ENCODE measurements at regions not wholly inside any gene's neighbourhood (a gene's known extent, or its start where the extent isn't known, plus 50 kb on each side); places are given as distances from the start of the nearest gene placed in this dataset.

DNA sequence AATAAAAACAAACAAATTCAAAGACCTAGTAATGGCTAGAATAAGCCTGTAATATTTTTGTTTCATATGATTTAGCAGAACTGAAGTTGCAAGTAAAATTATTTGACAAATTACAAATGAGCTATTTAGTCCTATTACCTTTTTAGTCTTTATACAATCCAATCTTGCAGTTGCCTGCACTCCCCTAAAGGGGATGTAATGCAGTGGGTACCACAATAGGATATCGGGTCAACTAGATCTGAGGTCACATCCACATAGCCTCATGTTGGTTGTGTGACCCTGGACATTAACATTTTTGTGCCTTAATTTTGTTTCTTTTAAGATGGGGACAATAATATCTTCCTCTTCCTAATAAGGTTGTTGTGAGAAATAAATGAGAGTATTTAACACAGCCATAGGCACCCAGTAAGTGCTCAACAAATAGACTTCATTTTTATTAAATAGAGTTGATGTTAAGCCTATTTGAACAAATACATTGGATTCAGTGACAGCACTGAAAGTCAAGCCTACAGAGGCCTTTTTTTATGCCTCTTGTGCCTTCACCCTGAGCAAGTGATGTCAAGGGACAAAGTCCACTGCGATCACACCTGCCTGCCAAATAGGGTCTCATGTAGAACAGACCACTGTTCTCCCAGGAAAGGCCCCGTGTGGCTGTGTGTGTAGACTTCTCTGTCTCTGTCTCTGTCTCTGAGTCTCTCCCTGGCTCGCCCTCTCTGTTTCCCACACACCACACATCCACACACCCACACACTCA, 124.8 kb downstream of the EVX1 start:
- no peak for DNase-seq

DNA sequence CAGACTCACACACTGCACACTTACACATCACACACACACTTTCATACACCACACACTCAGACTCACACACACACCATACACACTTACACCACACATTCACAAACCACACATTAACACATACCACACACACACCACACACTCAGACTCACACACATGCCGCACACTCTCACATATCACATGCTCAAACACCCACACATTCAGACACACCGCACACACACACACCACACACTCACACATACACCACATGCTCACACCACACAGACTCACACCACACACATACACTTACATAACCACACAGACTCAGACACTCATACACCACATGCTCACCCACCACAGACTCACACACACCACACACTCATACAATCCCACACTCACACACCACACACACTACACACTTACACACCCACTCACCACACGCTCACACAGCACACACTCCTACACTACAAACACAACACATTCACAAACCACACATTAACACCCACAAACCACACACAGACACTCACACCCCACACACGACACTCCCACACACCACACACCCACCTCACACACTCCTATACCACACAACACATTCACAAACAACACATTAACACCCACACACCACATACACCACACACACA, 125.4 kb downstream of the EVX1 start:
- DNase-seq: peak in 1 of 5 experiments; percentile 53

DNA sequence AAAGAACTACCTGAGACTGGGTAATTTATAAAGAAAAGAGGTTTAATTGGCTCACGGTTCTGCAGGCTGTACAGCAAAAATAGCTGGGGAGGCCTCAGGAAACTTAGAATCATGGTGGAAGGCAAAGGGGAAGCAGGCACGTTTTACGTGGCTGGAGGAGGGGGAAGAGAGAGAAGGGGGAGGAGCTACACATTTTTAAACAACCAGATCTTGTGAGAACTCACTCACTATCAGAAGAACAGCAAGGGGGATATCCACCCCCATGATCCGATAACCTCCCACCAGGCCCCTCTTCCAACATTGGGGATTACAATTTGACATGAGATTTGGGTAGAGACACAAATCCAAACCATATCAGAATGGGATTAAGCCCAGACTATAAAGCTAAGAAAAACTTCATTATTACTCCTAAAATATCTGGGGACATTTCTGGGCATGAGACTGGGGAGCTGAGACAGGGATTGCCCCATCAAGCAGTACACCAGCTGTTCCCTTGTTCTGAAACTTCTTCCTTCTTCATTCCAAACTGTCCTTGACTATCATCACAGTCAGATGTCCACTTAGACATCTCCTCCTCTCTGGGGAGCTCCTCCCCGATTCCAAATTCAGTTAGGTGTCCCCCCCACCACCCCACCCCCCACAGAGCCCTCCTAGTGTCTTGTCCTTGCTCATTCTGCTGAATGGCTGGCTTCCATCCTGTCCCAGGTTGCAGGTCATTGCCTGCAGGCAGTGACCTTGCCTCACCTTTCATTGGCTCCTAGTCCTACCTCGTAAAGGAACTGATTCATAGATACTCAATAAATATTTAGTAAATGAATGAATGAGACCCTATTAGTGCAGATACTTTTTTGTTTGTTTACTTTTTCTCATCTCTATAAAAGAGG, 132.6 kb downstream of the EVX1 start:
- no peak for DNase-seq

DNA sequence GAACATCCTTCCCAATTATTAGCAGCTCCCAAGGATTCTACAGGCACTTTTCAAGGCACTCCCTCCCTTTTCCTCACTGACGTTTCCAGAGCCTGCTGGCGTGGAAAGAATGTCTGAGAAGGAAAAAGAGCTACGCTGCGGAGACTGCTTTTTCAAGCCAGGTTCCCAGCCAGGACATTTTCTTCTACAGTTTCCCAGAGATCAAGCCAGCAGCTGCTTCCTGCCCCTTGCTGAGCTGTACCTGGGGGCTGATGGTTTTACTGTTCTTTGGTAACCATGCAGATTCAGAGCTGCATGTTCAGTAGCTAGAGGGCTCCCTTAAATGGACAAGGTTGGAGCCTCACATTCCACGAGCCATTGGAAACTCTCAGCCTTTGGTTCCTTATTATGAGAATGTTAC, 133.4 kb downstream of the EVX1 start:
- no peak for DNase-seq

DNA sequence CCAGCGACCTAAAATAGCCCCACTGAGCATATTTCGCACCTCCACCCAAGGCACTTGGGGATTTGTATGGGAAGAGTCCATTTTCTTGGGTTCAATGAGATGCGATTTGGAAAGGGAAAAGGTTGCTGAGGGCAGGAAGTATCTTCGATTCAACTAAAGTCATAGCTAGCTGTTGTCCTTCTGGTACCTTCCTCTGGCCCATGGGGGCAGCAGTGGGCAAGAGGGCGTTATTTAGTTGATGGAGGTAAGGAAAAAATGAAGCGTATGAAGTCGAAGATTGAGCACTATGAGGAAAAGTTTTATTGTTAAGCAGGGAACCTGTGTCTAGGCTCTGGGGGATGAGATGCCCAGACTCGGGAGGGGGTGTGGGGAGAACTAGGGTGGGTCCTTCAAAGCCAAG, 135.4 kb downstream of the EVX1 start:
- DNase-seq: no peak

DNA sequence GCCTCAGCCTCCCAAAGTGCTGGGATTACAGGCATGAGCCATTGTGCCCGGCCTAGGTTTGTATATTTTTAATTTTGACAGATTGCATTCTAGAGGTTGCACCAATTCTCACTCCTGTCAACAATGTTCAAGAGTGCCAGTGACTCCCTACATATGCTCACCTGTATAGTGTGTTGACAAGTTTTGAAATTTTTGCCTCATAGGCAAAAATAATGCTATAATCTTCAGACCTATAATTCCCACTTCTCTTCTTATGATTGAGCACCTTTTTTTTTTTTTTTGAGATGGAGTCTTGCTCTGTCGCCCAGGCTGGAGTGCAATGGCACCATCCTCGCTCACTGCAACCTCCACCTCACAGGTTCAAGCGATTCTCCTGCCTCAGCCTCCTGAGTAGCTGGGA, 139.7 kb downstream of the EVX1 start:
- no peak for DNase-seq

DNA sequence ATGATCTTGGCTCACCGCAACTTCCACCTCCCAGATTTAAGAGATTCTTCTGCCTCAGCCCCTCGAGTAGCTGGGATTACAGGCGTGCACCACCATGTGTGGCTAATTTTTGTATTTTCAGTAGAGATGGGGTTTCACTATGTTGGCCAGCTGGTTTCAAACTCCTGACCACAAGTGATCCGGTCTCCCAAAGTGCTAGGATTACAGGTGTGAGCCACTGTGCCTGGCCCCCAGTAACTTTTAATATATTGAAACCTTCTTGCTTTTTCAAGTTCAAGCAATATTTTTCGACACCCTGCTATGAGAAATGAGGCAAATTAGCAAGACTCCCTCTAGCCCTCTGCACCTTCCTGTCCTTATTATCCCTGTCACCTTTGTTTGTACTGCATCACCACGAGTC, 144.0 kb downstream of the EVX1 start:
- no peak for DNase-seq

DNA sequence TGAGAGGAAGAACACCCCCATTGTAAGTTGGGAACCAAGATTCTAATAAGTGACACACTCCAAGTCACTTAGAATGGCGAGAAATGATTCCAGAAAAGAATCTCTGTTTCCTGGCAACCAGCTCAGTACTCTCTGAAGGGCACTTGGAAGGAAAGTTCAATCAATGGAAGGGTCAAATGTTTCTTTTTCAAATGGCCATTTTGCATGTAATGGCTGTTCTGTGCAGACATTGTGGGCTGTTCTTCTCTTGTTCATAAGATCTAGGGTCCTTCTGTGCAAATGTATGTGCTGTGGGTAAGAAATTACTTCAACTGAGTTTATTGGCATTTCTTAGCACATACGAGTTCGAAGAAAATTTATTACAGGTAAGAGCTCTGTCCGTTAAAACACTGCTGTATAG, 145.3 kb downstream of the EVX1 start:
- DNase-seq: no peak

DNA sequence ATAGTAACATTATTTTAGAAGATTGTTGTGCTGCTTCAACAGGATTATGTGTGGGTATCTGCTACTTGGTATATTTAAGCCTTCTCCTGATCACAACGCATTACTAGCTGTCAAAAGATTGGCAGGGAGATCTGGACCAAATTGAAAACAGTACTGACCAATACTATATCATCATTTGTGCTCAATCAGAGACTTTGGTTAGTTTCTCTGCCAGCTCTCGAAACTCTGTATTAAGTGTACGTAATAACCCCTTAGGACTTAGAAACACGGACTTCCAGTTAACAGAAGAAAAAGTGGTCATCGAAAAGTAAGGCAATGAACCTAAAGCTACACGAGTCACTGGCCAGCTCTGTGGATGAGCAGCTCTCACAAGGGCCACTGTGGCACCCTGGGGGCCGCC, 146.0 kb downstream of the EVX1 start:
- DNase-seq: no peak

DNA sequence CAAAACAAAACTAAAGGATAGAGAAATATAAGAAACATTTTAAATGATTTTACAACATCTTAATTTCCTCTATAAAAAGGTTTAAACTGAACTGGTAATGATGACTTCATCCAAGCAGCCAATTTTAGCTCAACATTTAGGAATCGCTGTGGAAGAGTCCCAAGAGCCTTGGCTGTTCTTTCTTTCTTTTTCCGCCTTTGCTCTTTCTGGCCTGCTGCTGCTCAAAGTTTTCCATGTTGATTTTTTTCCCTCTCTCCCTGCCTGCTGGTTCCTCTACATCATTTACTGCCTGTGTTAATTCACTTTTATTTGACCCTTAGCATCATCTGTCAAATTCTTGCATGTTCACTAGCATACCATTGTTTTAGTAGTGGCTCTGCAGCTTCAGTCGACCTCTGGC, 146.9 kb downstream of the EVX1 start:
- DNase-seq: no peak

DNA sequence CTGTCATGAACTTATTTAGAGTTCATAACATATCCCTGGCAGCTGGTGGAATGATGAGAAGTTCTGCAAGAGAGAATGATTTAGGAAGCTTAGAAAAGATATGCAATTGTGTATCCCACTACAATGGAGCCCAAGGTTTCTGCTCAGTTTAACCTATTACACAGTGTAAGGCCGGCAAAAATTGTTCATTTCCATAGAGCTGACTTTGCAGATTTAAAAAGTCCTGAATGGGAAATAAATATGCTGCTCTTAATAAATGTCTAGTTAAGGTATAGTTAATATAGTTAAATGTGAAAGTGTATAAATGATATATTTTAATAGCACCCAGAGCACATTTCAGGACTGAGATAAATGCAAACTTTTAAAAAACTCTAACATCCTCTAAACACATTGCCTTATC, 149.9 kb downstream of the EVX1 start:
- no peak for DNase-seq

DNA sequence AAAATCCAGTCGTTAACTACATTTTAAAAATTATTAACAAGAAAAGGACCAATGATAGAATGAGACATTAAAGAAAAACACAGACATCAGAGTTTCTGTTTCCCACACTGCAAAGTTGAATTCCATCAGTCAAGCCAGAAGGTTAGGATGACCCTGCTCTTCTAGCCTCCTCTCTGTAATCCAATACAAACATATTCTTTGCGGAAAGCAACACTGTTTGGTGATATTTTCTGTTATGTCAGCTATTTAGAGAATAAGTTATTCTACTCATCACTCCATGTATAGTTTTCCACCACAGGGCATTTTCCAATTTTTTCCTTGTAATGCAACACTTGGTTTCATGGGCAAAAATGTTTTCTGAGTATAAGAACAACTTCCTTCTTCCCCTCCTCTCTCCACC, 152.3 kb downstream of the EVX1 start:
- DNase-seq: no peak

DNA sequence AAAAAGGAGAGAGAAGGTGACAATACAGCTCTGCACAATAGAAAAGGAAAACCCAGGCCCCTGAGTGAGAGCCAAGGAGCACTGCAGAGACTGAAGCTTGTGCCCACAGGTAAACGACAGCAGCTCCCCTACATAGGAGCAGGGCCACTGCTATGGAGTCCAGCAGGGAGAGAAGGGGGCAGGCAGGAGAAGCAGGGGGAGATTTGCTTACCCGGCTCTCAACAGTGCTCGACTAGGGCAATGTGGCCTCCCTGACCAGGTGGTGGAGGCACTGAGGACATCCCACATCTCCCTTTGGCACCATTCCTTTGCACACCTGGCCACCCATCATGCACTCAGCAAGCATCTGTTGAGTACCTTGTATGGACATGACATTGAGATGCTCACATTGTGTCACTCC, 153.0 kb downstream of the EVX1 start:
- no peak for DNase-seq

DNA sequence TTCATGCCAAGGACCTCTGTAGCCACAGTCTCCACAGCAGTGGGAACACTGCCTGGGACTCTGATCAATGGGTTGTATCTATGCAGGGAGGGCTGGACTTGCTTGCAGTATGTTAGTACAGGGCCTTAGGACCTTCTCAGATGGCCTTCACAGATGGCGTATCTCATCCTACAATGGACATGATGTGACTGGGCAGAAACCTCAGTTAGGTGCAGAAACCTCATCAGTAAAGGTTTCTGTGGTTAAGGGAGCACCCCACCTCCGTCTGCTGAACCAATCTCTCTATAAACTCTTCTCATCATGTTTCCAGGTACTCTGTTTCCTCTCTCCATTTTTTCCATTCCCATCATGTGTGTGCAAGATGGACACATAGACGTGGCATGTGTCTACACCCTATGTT, 154.9 kb downstream of the EVX1 start:
- DNase-seq: no peak

DNA sequence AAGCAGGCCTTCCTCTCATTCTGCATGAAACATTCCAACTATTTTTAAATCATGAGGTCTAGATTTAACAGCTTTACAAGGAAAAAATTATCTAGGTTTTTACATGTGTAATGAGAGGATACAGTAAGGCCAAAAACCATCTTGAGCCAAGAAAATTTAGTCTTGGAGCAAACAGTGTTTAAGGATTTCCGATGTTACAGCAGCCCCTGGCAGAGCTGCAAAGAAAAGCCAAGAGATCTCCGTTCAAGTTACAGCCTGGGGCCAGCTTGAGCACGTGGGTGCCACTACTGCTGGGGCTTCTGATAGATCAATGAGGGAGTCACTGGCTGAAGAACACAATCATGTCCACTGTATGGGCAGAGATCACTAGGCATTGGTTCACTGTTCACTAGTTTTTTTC, 156.2 kb downstream of the EVX1 start:
- DNase-seq: no peak

DNA sequence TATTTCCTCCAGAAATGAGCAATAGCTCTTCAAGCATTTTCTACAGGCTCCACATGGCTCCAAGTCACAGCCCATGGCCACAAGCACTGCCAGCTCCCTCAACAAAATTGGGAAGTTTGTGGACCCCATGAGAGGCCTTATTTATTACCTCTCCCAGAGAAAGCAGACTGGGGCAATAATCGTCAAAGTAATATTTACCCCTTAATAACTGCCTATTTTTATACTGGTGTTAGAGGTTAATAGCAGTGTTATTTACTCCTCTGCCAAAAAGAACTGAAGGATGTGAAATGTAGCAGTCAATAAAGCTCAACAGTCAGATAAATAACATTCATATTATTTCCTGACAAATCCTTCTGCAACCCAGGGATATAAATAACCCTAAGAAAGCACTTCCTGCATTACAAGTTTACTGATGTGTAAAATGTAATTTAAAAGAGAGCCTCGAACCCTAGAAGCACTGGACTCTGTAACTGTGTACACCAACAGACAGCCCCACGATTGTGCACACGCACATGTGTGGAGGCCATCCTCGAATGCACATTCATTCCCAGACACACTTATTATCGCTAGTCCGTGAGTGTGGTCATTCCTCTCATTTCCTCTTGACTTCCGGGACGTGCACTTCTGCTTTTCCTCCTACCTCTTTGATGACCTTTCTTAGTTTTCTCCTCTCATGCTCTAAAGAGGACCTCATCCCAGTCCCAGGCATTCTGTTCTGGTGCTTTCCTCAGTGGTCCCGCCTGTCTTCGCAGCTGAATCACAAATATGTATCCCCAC, 157.4 kb downstream of the EVX1 start:
- DNase-seq: no peak

DNA sequence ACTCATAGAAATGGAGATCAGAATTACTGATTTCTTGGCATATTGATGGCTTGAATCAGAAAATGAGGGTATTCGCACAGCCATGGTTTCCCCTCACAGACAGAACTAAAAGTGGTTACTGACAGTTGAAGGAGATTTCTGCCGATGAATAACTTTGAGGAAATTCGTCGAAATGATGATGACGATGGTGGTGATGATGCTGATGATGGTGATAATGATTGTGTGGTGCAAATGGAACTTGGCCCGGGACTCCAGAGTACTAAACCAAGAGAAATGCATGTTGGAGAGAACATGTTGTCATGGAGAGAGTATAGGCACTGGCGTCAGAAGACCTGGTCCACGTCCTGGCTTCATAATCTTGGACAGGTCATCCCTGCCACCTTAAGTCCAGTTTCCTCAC, 163.2 kb downstream of the EVX1 start:
- DNase-seq: no peak

DNA sequence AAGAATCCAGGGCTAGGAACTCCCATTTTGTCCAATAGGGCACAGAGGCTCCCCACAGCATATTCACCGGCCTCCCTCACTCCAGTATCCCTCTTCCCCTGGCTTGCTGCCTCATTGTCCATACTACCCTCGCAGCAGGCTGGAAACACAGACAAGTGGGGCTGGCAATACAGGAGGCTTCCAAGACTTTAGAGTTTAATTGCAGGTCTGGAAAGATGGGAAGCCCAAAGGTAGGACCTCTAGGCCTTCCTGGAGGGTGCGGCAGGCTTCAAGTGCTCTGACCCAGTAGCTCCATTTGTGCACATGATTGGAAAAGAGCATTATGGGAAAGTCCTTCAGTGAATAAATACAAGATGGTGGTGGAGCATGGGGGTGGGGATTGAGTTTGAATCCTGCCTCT, 166.7 kb downstream of the EVX1 start:
- DNase-seq: no peak

DNA sequence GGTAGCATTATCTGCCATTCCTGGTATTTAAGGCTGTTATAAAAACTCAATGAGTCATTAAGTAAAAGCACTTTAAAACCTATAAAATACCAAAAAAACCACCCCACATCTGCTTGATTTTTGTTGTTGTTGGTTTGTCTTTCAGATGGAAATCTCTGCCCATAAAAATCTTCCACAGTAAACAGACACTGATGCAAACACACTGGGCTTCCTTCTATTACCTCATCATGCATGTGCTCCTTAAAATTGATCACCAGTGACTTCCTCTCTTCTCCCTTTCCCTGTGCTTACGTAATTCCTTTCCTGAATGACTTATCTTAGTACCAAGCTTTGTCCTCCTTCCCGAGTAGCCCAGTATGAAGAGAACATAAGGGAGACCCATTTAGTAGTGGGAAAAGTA, 167.2 kb downstream of the EVX1 start:
- DNase-seq: no peak

DNA sequence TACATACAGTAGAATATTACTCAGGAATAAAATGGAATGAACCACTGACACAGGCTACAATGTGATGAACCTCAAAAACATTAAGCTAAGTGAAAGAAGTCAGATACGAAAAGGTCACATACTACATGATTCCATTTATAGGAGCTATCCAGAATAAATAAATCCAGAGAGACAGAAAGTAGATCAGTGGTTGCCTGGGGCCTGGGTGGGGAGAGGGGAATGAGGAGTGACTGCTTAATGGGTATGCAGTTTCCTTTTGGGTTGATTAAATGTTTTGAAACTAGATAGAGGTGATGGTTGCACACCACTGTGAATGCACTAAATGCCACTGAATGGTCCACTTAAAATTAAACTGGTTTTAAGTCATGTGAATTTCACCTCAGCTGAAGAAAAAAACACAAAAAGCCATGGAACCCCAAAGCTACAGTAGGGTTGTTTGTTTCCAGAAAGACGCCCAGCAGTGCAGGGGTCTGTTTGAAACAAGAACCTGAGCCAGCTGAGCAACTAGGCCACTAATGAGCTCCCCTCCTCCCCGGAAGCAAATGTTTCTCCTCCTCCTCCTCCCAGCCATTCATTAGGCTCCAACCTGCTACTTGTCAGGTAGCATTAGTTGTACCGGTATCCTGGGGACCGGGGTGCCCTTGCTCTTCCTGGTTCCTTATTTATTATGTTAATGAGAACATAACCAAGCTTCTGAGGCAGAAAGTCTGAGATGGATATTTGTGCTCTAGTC, 168.4 kb downstream of the EVX1 start:
- DNase-seq: no peak

DNA sequence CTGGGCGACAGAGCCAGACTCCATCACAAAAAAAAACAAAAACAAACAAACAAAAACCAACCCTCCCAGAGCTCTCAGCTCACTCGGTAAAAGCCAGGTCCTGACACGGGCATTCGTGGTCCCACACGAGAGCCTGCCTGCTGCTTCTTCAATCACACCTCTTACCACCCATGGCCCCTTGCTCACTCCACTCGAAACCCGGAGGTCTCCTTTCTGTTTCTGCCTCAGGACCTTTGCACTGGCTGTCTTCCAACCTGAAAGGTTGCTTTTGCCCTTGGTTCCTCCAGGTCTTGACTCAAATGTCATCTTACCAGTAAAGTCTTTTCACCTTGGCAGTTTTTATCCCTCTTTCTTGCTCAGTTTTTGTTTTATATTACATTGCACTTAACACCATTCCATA, 169.6 kb downstream of the EVX1 start:
- DNase-seq: no peak

DNA sequence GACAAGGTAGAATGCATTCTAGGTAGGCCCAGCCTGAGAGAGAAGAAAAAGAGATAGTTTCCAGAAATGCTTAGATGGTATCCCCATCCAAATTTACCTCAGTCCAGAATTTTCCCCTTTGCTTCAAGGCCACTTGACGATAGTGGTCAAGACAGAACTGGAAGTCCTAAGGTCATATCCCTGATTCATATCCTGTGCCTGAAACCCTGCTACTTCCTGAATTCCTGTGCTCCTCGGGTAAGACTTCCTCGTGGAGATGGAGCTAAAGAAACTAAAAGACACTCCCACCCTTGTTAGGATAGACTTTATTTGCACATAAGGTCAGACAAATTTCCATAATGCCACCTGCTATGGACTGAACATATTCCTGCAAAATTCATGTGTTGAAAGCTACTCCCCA, 175.9 kb downstream of the EVX1 start:
- DNase-seq: no peak
